Right atrium auricular region (tissue), 2 donors: ENCODE measurements at regions not wholly inside any gene's neighbourhood (a gene's known extent, or its start where the extent isn't known, plus 50 kb on each side); places are given as distances from the start of the nearest gene placed in this dataset.

Experiments used
- DNase-seq: peaks from one replicate; pipeline ENCODE4 v3.0.0-alpha.2; 2019; ENCODE audit warnings: low spot score
- H3K27ac ChIP-seq, 2 donors: fragments of 200-600 bp; sonication (generic); 1 replicate in 1 of 2; 2 replicates in 1 of 2; pipeline ENCODE4 v1.5.1; 2016 to 2019
- H3K27me3 ChIP-seq, 2 donors: fragments of 200-600 bp; sonication (generic); one replicate each; pipeline versions ENCODE4 v1.5.1 to v1.6.0; 2017 to 2019
- H3K36me3 ChIP-seq: fragments of 200-600 bp; sonication (generic); one replicate; pipeline ENCODE4 v1.5.1; 2016
- H3K4me1 ChIP-seq, 2 donors: fragments of 200-600 bp; sonication (generic); one replicate each; pipeline versions ENCODE4 v1.5.1 to v1.6.0; 2017 to 2019
- H3K4me3 ChIP-seq, 2 donors: fragments of 200-600 bp; sonication (generic); 1 replicate in 1 of 2; 2 replicates in 1 of 2; pipeline ENCODE4 v1.5.1; 2017 to 2019; ENCODE audit warnings: mild to moderate bottlenecking in 1 of 2, moderate library complexity in 1 of 2
- H3K9me3 ChIP-seq, 2 donors: fragments of 200-600 bp; sonication (generic); one replicate each; pipeline ENCODE4 v1.5.1; 2019
- TF ChIP-seq, protein P1 (sequence below), 2 donors: fragments of 200-600 bp; sonication (generic); IDR thresholded peaks; one replicate each; pipeline ENCODE4 v1.5.1; 2019; ENCODE audit warnings: antibody characterized with exemption in 2 of 2

DNA sequence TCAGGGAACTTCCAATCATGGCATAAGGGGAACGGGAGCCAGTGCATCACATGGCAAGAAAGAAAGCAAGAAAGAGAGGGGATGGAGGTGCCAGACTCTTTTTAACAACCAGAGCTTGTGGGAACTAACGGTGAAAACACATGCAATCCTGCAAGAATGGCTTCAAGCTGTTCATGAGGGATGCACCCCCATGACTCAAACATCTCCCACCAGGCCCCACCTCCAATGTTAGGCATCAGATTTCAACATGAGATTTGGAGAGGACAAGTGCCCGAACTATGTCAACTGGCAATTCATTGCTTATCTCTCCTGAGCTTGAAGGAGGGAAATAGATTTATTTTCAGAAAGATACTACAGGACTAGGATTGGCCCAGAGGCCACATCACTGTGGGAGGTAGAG, 270.0 kb downstream of the SLC4A3 start:
- TF ChIP-seq, protein P1, sequence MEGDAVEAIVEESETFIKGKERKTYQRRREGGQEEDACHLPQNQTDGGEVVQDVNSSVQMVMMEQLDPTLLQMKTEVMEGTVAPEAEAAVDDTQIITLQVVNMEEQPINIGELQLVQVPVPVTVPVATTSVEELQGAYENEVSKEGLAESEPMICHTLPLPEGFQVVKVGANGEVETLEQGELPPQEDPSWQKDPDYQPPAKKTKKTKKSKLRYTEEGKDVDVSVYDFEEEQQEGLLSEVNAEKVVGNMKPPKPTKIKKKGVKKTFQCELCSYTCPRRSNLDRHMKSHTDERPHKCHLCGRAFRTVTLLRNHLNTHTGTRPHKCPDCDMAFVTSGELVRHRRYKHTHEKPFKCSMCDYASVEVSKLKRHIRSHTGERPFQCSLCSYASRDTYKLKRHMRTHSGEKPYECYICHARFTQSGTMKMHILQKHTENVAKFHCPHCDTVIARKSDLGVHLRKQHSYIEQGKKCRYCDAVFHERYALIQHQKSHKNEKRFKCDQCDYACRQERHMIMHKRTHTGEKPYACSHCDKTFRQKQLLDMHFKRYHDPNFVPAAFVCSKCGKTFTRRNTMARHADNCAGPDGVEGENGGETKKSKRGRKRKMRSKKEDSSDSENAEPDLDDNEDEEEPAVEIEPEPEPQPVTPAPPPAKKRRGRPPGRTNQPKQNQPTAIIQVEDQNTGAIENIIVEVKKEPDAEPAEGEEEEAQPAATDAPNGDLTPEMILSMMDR (IDR thresholded peaks at IDR 0.05) = no peak
- no peak overlapping the region for H3K27ac ChIP-seq
- H3K36me3 ChIP-seq = no peaks in the 10 kb centered on the region
- H3K9me3 ChIP-seq = no peaks in the 10 kb centered on the region
- no peak overlapping the region for H3K4me3 ChIP-seq
- no peak for DNase-seq
- no peaks in the 10 kb centered on the region for H3K27me3 ChIP-seq
- H3K4me1 ChIP-seq = no peaks in the 10 kb centered on the region

- no peaks in the 10 kb centered on the region for H3K4me1 ChIP-seq
- H3K36me3 ChIP-seq = no peaks in the 10 kb centered on the region
- TF ChIP-seq, protein P1 (IDR thresholded peaks at IDR 0.05) = no peak
- H3K9me3 ChIP-seq = no peaks in the 10 kb centered on the region
- H3K4me3 ChIP-seq = no peak overlapping the region
- no peaks in the 10 kb centered on the region for H3K27me3 ChIP-seq
- no peak overlapping the region for H3K27ac ChIP-seq
- no peak for DNase-seq
Measured at GRCh38 chr2:219901155-219901554, 273.7 kb downstream of the SLC4A3 start.

DNA sequence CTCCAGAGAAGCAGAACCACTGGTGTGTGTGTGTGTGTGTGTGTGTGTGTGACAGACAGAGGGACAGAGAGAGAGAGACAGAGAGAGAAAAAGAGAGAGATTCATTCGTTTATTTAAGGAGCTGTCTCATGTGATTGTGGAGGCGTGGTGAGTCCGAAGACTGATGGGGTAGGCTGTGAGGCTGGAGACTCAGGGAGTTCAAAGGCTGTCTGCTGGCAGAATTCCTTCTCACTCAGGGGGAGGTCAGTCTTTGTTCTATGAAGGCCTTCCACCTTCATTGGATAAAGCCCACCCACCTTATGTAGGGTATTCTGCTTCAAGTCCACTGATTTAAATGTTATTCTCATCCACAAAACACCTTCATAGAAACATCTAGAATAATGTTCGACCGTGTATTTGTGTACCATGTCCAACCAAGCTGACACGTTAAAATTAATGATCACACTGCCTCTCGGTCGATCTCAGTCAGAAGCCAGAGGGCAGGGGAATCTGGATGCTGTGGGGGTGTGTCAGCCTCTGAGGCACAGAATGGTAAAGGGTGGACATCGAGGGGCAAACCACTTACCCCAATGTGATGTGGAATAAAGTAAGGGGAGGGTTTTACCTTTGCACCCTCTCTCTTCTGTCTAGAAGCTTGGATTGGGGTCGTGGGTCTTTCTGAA, 275.6 kb downstream of the SLC4A3 start:
- Histone ChIP-seq H3K4me1 (no peaks in the 10 kb centered on the region), H3K27ac (no peak overlapping the region), H3K36me3 (no peaks in the 10 kb centered on the region), H3K4me3 (no peak overlapping the region), H3K9me3 (no peaks in the 10 kb centered on the region), H3K27me3 (no peaks in the 10 kb centered on the region)
- TF ChIP-seq, protein P1 (IDR thresholded peaks at IDR 0.05) = no peak
- no peak for DNase-seq

DNA sequence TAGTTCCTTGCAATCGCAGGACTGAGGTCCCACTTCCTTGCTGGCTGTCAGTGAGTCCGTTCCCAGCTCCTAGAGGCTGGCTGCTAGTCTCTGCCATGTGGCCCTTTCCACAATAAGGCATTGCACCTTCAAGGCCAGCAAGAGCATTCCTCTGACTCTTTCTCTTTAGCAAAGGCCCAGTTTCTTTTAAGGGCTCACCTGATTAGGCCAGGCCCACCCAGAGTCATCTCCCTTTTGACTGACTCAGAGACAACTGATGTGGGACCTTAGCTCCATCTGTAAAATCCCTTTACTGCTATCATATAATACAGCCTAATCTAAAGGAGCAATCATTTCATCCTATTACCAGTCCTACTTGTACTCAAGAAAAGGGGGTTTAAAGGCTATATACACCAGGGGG, 278.2 kb downstream of the SLC4A3 start:
- no peak for DNase-seq
- H3K36me3 ChIP-seq = no peaks in the 10 kb centered on the region
- H3K4me3 ChIP-seq = no peak overlapping the region
- H3K27ac ChIP-seq = no peak overlapping the region
- no peaks in the 10 kb centered on the region for H3K9me3 ChIP-seq
- no peaks in the 10 kb centered on the region for H3K4me1 ChIP-seq
- TF ChIP-seq, protein P1 (IDR thresholded peaks at IDR 0.05) = no peak
- H3K27me3 ChIP-seq = no peaks in the 10 kb centered on the region

DNA sequence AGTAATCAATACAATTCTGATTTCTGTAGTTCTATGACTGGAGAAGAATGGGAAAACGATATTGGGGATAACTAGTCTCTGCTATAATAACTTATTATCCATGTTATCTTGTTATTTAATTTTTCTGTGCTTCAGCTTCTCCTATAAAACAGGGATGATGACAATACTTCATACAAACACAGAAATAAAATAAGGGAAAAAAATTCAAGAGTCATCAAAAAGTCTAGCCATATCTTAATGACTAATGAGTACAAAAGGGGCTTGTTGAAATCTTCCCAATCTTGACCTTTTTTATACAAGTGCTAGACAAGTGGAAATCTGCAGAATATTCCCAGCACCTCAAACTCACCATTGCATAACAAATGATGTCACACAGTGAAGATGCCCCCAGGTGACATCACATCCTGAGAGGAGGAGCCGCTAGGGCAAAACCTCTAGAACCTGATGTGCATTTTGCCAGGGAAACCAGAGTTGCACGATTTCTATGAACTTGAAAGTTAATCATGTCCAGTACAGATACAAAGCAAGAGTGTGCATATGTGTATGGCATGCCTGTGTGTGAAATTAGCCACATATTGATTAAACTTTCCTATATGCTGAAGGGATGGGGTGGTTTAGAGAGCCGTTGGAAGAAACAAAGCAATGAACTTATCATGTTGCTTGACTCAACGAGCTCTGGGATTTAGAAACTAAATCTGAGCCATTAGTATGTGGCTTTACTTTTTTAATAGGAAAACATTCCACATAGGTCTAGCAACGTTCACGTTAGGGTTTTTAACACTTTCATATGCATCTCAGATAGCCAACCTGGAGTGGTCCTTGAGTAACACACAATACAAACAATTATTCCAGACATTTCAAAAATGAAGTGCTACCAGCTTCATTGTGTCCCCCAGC, 278.9 kb downstream of the SLC4A3 start:
- TF ChIP-seq, protein P1 (IDR thresholded peaks at IDR 0.05) = no peak

More for the DNA sequence above, 278.9 kb downstream of the SLC4A3 start:
- no peak for DNase-seq
- H3K27ac ChIP-seq = no peak overlapping the region
- no peaks in the 10 kb centered on the region for H3K9me3 ChIP-seq
- no peaks in the 10 kb centered on the region for H3K36me3 ChIP-seq
- no peak overlapping the region for H3K4me3 ChIP-seq
- no peaks in the 10 kb centered on the region for H3K27me3 ChIP-seq
- no peaks in the 10 kb centered on the region for H3K4me1 ChIP-seq
